ENCODE measurements at regions not wholly inside any gene's neighbourhood (a gene's known extent, or its start where the extent isn't known, plus 50 kb on each side); places are given as distances from the start of the nearest gene placed in this dataset.

DNA sequence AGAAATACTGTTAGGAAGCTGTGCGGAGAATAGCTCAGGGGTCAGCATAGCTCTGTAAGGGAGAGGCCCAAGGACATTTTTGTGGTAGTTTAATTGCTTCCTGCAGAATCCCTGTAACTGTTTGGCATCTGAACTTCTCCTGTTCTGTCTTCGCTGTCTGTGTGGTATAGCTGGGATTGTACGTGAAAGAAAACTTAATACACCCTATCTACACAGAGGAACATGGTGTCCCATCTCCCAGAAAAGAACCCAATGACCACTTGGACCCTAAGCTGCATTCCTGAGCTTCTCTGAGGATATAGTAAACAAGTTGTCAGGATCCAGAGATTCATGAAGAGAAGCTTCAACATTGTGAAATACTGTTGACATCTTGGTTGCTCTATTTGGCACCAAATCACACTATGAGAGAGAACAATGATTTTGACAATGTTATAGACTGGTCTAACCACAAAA lies 81.3 kb downstream of the CDC42EP3 start:
- Histone ChIP-seq H3K27ac (no peak overlapping the region), H3K4me1 (peaks cover 0 to 10% (median 3%) of the 10 kb centered on the region in 4 donors), H3K36me3 (no peaks in the 10 kb centered on the region), H3K4me3 (no peak overlapping the region), H3K27me3 (no peaks in the 10 kb centered on the region), H3K9me3 (peaks cover 0 to 2% (median 0%) of the 10 kb centered on the region in 4 donors)
- DNase-seq = no peak
- 65% methylated on average over 2 of the region's 3 CpGs for WGBS (ENCODE audit: insufficient coverage, low coverage, low lambda C conversion rate, missing lambda C conversion rate)
- no peak for TF ChIP-seq POLR2A (IDR thresholded peaks at IDR 0.05)
- TF ChIP-seq, protein P1, sequence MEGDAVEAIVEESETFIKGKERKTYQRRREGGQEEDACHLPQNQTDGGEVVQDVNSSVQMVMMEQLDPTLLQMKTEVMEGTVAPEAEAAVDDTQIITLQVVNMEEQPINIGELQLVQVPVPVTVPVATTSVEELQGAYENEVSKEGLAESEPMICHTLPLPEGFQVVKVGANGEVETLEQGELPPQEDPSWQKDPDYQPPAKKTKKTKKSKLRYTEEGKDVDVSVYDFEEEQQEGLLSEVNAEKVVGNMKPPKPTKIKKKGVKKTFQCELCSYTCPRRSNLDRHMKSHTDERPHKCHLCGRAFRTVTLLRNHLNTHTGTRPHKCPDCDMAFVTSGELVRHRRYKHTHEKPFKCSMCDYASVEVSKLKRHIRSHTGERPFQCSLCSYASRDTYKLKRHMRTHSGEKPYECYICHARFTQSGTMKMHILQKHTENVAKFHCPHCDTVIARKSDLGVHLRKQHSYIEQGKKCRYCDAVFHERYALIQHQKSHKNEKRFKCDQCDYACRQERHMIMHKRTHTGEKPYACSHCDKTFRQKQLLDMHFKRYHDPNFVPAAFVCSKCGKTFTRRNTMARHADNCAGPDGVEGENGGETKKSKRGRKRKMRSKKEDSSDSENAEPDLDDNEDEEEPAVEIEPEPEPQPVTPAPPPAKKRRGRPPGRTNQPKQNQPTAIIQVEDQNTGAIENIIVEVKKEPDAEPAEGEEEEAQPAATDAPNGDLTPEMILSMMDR (IDR thresholded peaks at IDR 0.05) = no peak
- intact Hi-C loops (cut with DNase I) = no loop called here
- peak; percentile 48 to 73 (median 61) for ATAC-seq

Small RNA genes lying in the stretch of these regions (small RNA-seq; reads per million reads assigned to genes)
- 0 reads per million in 2 experiments for gene RNU6-1116P
